ENCODE measurements at regions not wholly inside any gene's neighbourhood (a gene's known extent, or its start where the extent isn't known, plus 50 kb on each side); places are given as distances from the start of the nearest gene placed in this dataset.

DNA sequence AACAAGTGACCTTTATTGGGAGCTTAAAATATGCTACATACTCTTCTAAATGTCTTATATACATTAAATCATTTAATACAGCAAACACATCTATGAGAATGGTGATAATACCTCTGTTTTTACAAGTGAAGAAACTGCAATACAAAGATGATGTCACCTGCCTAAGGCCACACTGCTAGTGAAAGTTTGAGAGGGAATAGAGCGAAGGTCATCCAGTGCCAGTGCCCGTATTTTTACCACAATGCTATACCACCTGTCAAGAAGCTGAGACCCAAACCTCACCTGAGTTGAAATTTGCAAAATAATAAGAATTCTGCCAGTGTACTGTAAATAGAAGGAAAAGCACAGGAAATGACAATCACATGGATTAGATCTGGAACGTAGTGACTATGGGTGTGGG, 200.4 kb upstream of the TMPRSS15 start:
- no peak for DNase-seq
- WGBS, 2 donors, result 78 to 81% methylated on average over 3 of the region's 3 CpGs
- no peak overlapping the region for H3K4me3 ChIP-seq
- no peaks in the 10 kb centered on the region for H3K36me3 ChIP-seq (ENCODE audit: low read depth, missing control alignments)
- no peak for TF ChIP-seq CTCF (IDR thresholded peaks at IDR 0.05)
- TF ChIP-seq POLR2A (IDR thresholded peaks at IDR 0.05), result no peak
- no peaks in the 10 kb centered on the region for H3K27me3 ChIP-seq
- H3K27ac ChIP-seq, result no peak overlapping the region
- H3K4me1 ChIP-seq, result no peaks in the 10 kb centered on the region
- no peaks in the 10 kb centered on the region for H3K9me3 ChIP-seq
- intact Hi-C loops (cut with DNase I; ENCODE audit: low total_unique reads), result no loop called here

DNA sequence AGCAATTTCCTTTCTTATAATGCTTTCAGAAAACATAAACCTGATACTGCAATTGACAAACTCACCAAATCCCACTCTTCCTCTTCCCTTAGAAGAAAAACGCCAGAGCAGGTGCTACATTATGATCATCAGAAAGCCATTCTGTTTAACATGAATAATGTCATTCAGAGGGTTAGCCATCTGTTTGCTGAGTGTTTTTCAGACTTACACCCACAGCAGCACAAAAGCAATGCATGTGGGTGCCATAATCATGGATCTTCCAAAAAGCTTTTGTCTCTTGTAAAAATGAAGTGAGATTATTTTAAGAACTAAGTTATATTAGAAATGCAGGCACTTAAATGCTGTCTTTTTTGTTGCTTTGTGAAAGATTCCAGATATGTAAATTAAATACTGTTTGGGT, 204.6 kb upstream of the TMPRSS15 start:
- H3K36me3 ChIP-seq (ENCODE audit: low read depth, missing control alignments), result no peaks in the 10 kb centered on the region
- 67 to 74% methylated on average over 1 of the region's 1 CpG for WGBS, 2 donors
- TF ChIP-seq CTCF (IDR thresholded peaks at IDR 0.05), result no peak
- TF ChIP-seq POLR2A (IDR thresholded peaks at IDR 0.05), result no peak
- intact Hi-C loops (cut with DNase I; ENCODE audit: low total_unique reads), result no loop called here
- H3K9me3 ChIP-seq, result no peaks in the 10 kb centered on the region
- DNase-seq, result no peak
- no peak overlapping the region for H3K27ac ChIP-seq
- H3K4me1 ChIP-seq, result no peaks in the 10 kb centered on the region
- no peak overlapping the region for H3K4me3 ChIP-seq
- H3K27me3 ChIP-seq, result no peaks in the 10 kb centered on the region

DNA sequence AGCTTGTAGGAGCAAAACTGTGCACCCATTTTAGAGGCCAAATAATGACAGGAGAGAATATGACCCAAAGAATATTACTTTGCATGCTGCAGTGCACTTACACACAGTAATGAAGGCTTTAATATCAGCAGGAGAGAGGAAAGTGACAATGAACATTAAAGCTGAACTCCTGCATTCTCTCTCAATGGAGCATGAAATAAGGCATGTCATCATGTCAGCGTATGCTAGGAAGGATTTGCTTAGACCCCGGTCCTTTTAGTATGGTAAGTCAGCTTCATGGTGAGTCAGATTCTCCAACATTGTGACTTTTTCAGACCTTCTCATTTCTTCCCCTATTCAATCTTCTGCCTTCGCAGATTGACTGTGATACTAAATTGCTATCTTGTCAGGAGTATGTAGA, 210.7 kb upstream of the TMPRSS15 start:
- TF ChIP-seq CTCF (IDR thresholded peaks at IDR 0.05) (no peak), POLR2A (IDR thresholded peaks at IDR 0.05) (no peak)
- WGBS, 2 donors, result 79 to 83% methylated on average over 3 of the region's 3 CpGs
- intact Hi-C loops (cut with DNase I; ENCODE audit: low total_unique reads), result no loop called here

GRCh38 chr21:18617291-18617690, 213.7 kb upstream of the TMPRSS15 start:
- Histone ChIP-seq H3K4me3 (no peak overlapping the region), H3K9me3 (no peaks in the 10 kb centered on the region), H3K36me3 (ENCODE audit: low read depth, missing control alignments) (no peaks in the 10 kb centered on the region), H3K4me1 (no peaks in the 10 kb centered on the region), H3K27me3 (no peaks in the 10 kb centered on the region), H3K27ac (no peak overlapping the region)
- DNase-seq, result no peak
- intact Hi-C loops (cut with DNase I; ENCODE audit: low total_unique reads), result no loop called here
- TF ChIP-seq CTCF (IDR thresholded peaks at IDR 0.05) (no peak), POLR2A (IDR thresholded peaks at IDR 0.05) (no peak)
- WGBS, 2 donors, result 57 to 59% methylated on average over 3 of the region's 3 CpGs

More for the DNA sequence above, 210.7 kb upstream of the TMPRSS15 start:
- Histone ChIP-seq H3K4me3 (no peak overlapping the region), H3K4me1 (no peaks in the 10 kb centered on the region), H3K27me3 (no peaks in the 10 kb centered on the region), H3K9me3 (no peaks in the 10 kb centered on the region), H3K27ac (no peak overlapping the region), H3K36me3 (ENCODE audit: low read depth, missing control alignments) (no peaks in the 10 kb centered on the region)
- DNase-seq, result no peak

DNA sequence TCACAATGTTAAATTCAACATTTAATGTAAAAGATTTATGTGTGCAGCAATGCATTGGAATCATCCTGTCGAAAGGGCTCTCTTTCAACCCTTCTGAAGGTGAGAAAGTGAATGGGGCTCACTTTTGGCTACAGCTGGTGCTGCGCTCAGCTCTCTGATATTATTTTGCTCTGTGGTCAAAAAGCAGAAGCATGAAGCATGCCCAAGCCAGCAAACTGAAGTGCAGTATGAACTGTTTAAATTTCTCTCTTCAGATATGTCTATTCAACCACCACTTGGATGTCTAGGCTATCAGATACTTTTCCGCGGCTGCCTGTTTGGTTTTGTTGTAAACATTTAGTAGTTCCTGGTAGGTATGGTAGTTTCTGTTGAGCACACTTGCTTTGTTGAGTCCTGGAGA, 216.9 kb upstream of the TMPRSS15 start:
- H3K4me1 ChIP-seq, result no peaks in the 10 kb centered on the region
- no peaks in the 10 kb centered on the region for H3K9me3 ChIP-seq
- intact Hi-C loops (cut with DNase I; ENCODE audit: low total_unique reads), result no loop called here
- no peaks in the 10 kb centered on the region for H3K36me3 ChIP-seq (ENCODE audit: low read depth, missing control alignments)
- H3K4me3 ChIP-seq, result no peak overlapping the region
- TF ChIP-seq POLR2A (IDR thresholded peaks at IDR 0.05) (no peak), CTCF (IDR thresholded peaks at IDR 0.05) (no peak)
- DNase-seq, result no peak
- no peaks in the 10 kb centered on the region for H3K27me3 ChIP-seq
- no peak overlapping the region for H3K27ac ChIP-seq
- WGBS, 2 donors, result 70% methylated on average over 4 of the region's 4 CpGs
